Neural cell (in vitro differentiated cells): ENCODE measurements at regions not wholly inside any gene's neighbourhood (a gene's known extent, or its start where the extent isn't known, plus 50 kb on each side); places are given as distances from the start of the nearest gene placed in this dataset.

Experiments
- H2AFZ ChIP-seq: fragments of 200-600, 300-800 bp; sonication (generic), shearing (Covaris generic); 2 replicates; pipeline ENCODE4 v1.6.0; 2014; ENCODE audit warnings: low read depth, mild to moderate bottlenecking, antibody characterized with exemption, low read length, moderate library complexity
- H3F3A ChIP-seq: fragments of 200-600 bp; shearing (Covaris generic); 2 replicates; pipeline ENCODE4 v1.6.1; 2016; ENCODE audit warnings: mild to moderate bottlenecking, moderate library complexity, mixed read lengths, antibody characterized with exemption, low read length; ENCODE audit not compliant: insufficient read depth, poor library complexity, severe bottlenecking
- H3K27ac ChIP-seq: fragments of 200-600, 300-800 bp; sonication (generic), shearing (Covaris generic); 2 replicates; pipeline ENCODE4 v1.5.1; 2014; ENCODE audit warnings: mild to moderate bottlenecking, low read length, moderate library complexity
- H3K27me3 ChIP-seq: fragments of 300-800, 200-600 bp; sonication (generic), shearing (Covaris generic); 2 replicates; pipeline ENCODE4 v1.6.0; 2014; ENCODE audit warnings: mild to moderate bottlenecking, low read depth, low read length, moderate library complexity; ENCODE audit not compliant: insufficient read depth
- H3K36me3 ChIP-seq: fragments of 300-800, 200-600 bp; sonication (generic), shearing (Covaris generic); 2 replicates; pipeline ENCODE4 v1.5.1; 2014; ENCODE audit warnings: mild to moderate bottlenecking, antibody characterized with exemption, low read length, moderate library complexity; ENCODE audit not compliant: insufficient read depth
- H3K4me2 ChIP-seq: fragments of 300-800, 200-600 bp; sonication (generic), shearing (Covaris generic); 2 replicates; pipeline ENCODE4 v1.6.0; 2014; ENCODE audit warnings: mild to moderate bottlenecking, low read length
- H3K4me3 ChIP-seq: fragments of 300-800, 200-600 bp; sonication (generic), shearing (Covaris generic); 2 replicates; pipeline ENCODE4 v1.5.1; 2014; ENCODE audit warnings: mild to moderate bottlenecking, low read length, moderate library complexity
- H3K79me2 ChIP-seq: fragments of 200-600 bp; shearing (Covaris generic); replicated peaks from 2 replicates; pipeline ENCODE4 v1.6.0; 2014; ENCODE audit warnings: mild to moderate bottlenecking, low read length, moderate library complexity; ENCODE audit not compliant: insufficient read depth
- H3K9ac ChIP-seq: fragments of 300-800, 200-600 bp; sonication (generic), shearing (Covaris generic); 2 replicates; pipeline ENCODE4 v1.6.1; 2016; ENCODE audit warnings: mild to moderate bottlenecking, low read length, mixed read lengths
- H3K9me2 ChIP-seq: fragments of 200-600 bp; shearing (Covaris generic); 2 replicates; pipeline ENCODE4 v1.6.1; 2016; ENCODE audit warnings: mild to moderate bottlenecking, low read length, mixed read lengths; ENCODE audit not compliant: insufficient read depth
- H3K9me3 ChIP-seq: fragments of 200-600, 300-800 bp; sonication (generic), shearing (Covaris generic); 2 replicates; pipeline ENCODE4 v1.6.1; 2016; ENCODE audit warnings: mild to moderate bottlenecking, mixed run types, low read length, moderate library complexity, mixed read lengths
- H4K20me1 ChIP-seq: fragments of 200-600 bp; shearing (Covaris generic); 2 replicates; pipeline ENCODE4 v1.6.1; 2016; ENCODE audit warnings: mild to moderate bottlenecking, mixed run types; ENCODE audit not compliant: insufficient read depth
- EP300 ChIP-seq: fragments of 450-650 bp; conservative IDR thresholded peaks from 2 replicates; pipeline ENCODE4 v1.6.1; 2014; ENCODE audit warnings: antibody characterized with exemption, mild to moderate bottlenecking, moderate library complexity; ENCODE audit not compliant: poor library complexity, severe bottlenecking
- EZH2 ChIP-seq: fragments of 200-600, 300-800 bp; shearing (Covaris generic), sonication (generic); IDR thresholded peaks from 2 replicates; pipeline ENCODE4 v1.6.1; 2014; ENCODE audit warnings: antibody characterized with exemption, low read length, borderline replicate concordance, mild to moderate bottlenecking; ENCODE audit not compliant: insufficient read depth, poor library complexity, severe bottlenecking
- MXI1 ChIP-seq: fragments of 450-650 bp; conservative IDR thresholded peaks from 2 replicates; pipeline ENCODE4 v1.6.1; 2014; ENCODE audit warnings: antibody characterized with exemption, mild to moderate bottlenecking; ENCODE audit not compliant: poor library complexity, severe bottlenecking
- POLR2AphosphoS5 ChIP-seq: IDR thresholded peaks from 2 replicates; pipeline ENCODE4 v1.6.1; 2012
- RAD21 ChIP-seq: fragments of 450-650 bp; conservative IDR thresholded peaks from 2 replicates; pipeline ENCODE4 v1.6.1; 2014; ENCODE audit warnings: antibody characterized with exemption, mild to moderate bottlenecking, moderate library complexity
- SMC3 ChIP-seq: fragments of 450-650 bp; conservative IDR thresholded peaks from 2 replicates; pipeline ENCODE4 v1.6.1; 2014; ENCODE audit warnings: antibody characterized with exemption, mild to moderate bottlenecking, moderate library complexity; ENCODE audit not compliant: poor library complexity
- TAF1 ChIP-seq: IDR thresholded peaks from 2 replicates; pipeline ENCODE4 v1.6.1; 2012; ENCODE audit warnings: low read depth
- TF ChIP-seq, protein P1 (sequence below): IDR thresholded peaks from 2 replicates; pipeline ENCODE4 v1.6.1; 2012; ENCODE audit warnings: borderline replicate concordance
- TF ChIP-seq, protein P2 (sequence below): fragments of 450-650 bp; IDR thresholded peaks from 2 replicates; pipeline ENCODE4 v1.5.1; 2014; ENCODE audit warnings: antibody characterized with exemption, mild to moderate bottlenecking, moderate library complexity; ENCODE audit not compliant: poor library complexity, severe bottlenecking

DNA sequence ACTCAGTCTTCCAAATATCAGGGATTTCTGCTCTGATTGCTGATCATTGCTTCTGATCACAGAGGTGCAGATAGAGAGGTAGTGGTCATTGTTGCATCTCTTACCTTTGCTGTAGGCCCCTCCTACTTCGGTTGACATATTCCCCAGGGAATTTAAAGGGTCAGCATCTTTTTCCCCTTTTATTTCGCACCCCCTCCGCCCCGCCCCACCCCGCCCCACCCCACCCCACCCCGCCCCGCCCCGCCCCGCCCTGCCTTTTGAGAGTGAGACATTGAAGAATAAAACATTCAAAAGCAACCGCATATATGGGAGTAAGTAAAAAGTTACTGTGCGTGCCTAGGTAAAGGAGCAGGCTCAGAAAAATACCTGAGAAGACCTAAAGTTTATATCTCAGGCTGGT is 463.9 kb downstream of the BTG1 start:
- TF ChIP-seq TAF1 (no peak), EP300 (no peak), MXI1 (no peak), POLR2AphosphoS5 (no peak), EZH2 (no peak), RAD21 (no peak), SMC3 (no peak)
- TF ChIP-seq, protein P1, sequence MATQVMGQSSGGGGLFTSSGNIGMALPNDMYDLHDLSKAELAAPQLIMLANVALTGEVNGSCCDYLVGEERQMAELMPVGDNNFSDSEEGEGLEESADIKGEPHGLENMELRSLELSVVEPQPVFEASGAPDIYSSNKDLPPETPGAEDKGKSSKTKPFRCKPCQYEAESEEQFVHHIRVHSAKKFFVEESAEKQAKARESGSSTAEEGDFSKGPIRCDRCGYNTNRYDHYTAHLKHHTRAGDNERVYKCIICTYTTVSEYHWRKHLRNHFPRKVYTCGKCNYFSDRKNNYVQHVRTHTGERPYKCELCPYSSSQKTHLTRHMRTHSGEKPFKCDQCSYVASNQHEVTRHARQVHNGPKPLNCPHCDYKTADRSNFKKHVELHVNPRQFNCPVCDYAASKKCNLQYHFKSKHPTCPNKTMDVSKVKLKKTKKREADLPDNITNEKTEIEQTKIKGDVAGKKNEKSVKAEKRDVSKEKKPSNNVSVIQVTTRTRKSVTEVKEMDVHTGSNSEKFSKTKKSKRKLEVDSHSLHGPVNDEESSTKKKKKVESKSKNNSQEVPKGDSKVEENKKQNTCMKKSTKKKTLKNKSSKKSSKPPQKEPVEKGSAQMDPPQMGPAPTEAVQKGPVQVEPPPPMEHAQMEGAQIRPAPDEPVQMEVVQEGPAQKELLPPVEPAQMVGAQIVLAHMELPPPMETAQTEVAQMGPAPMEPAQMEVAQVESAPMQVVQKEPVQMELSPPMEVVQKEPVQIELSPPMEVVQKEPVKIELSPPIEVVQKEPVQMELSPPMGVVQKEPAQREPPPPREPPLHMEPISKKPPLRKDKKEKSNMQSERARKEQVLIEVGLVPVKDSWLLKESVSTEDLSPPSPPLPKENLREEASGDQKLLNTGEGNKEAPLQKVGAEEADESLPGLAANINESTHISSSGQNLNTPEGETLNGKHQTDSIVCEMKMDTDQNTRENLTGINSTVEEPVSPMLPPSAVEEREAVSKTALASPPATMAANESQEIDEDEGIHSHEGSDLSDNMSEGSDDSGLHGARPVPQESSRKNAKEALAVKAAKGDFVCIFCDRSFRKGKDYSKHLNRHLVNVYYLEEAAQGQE: no peak
- TF ChIP-seq, protein P2, sequence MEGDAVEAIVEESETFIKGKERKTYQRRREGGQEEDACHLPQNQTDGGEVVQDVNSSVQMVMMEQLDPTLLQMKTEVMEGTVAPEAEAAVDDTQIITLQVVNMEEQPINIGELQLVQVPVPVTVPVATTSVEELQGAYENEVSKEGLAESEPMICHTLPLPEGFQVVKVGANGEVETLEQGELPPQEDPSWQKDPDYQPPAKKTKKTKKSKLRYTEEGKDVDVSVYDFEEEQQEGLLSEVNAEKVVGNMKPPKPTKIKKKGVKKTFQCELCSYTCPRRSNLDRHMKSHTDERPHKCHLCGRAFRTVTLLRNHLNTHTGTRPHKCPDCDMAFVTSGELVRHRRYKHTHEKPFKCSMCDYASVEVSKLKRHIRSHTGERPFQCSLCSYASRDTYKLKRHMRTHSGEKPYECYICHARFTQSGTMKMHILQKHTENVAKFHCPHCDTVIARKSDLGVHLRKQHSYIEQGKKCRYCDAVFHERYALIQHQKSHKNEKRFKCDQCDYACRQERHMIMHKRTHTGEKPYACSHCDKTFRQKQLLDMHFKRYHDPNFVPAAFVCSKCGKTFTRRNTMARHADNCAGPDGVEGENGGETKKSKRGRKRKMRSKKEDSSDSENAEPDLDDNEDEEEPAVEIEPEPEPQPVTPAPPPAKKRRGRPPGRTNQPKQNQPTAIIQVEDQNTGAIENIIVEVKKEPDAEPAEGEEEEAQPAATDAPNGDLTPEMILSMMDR: no peak
- no peaks in the 10 kb centered on the region for H3K9me2 ChIP-seq
- H3K36me3 ChIP-seq: no peaks in the 10 kb centered on the region
- no peaks in the 10 kb centered on the region for H3K79me2 ChIP-seq
- H3K4me2 ChIP-seq: no peak overlapping the region
- H4K20me1 ChIP-seq: no peaks in the 10 kb centered on the region
- H2AFZ ChIP-seq: no peak overlapping the region
- H3F3A ChIP-seq: no peaks in the 10 kb centered on the region
- H3K27me3 ChIP-seq: no peaks in the 10 kb centered on the region
- H3K9ac ChIP-seq: no peak overlapping the region
- H3K4me3 ChIP-seq: no peak overlapping the region
- H3K27ac ChIP-seq: no peak overlapping the region
- no peaks in the 10 kb centered on the region for H3K9me3 ChIP-seq

DNA sequence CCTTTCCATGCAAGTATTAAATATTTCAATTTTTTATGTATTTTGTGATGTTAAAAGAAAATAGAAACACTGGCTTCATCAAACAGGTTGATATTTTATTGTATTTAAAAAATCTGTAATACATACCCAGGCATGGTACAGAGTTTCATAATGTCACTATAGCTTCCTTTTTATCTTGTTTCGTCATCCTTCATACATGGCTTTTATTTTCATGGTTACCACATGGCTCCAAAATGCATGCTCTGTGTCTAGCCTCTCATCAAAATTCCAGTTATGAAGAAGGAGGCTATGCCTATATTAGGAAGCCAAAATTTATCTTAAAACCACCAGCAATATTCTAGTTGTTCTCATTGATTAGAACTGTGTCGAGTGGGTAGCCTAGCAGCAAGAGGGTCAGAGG is 464.8 kb downstream of the BTG1 start:
- Histone ChIP-seq H3K36me3 (no peaks in the 10 kb centered on the region), H3K27ac (no peak overlapping the region), H3K9ac (no peak overlapping the region), H2AFZ (no peak overlapping the region), H3K9me2 (no peaks in the 10 kb centered on the region), H3F3A (no peaks in the 10 kb centered on the region), H3K4me3 (no peak overlapping the region), H3K4me2 (no peak overlapping the region), H3K9me3 (no peaks in the 10 kb centered on the region), H4K20me1 (no peaks in the 10 kb centered on the region), H3K79me2 (no peaks in the 10 kb centered on the region), H3K27me3 (no peaks in the 10 kb centered on the region)
- TF ChIP-seq MXI1 (no peak), TAF1 (no peak), EZH2 (no peak), POLR2AphosphoS5 (no peak), EP300 (no peak), RAD21 (no peak), SMC3 (no peak)
- TF ChIP-seq, protein P1: no peak
